GM12873 (cell line): ENCODE measurements at regions not wholly inside any gene's neighbourhood (a gene's known extent, or its start where the extent isn't known, plus 50 kb on each side); places are given as distances from the start of the nearest gene placed in this dataset.

Source experiments
- CTCF ChIP-seq: IDR thresholded peaks from 2 replicates; pipeline ENCODE4 v1.5.1; 2012; ENCODE audit warnings: low read depth, mild to moderate bottlenecking, moderate library complexity, low read length, control low read depth; ENCODE audit not compliant: insufficient read depth; ENCODE audit errors: missing control alignments

DNA sequence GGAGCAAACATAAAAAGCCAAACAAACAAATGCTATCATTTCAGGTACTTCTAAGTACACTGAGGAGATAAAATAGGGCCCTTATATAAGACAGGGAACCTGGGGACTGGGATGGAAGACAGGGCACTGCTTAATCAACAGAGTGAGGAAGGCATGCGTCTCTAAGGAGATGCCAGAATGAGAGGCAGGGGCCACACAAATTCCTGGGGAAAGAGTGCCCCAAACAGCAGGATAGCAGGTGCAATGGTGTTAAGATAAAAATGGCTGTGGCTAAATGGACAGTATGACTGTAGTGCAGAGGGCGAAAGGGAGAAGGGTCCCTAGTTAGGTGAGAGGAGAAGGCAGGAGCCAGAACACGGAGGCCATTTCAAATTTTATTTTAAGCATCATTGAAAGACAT, 113.9 kb downstream of the ZBTB18 start:
- no peak for TF ChIP-seq CTCF

- TF ChIP-seq CTCF: no peak
Measured at GRCh38 chr1:244165701-244166100, 114.6 kb downstream of the ZBTB18 start.

GRCh38 chr1:244171241-244171985, 120.3 kb downstream of the ZBTB18 start:
- TF ChIP-seq CTCF: no peak

GRCh38 chr1:244173240-244173639, 122.2 kb downstream of the ZBTB18 start:
- TF ChIP-seq CTCF: no peak

DNA sequence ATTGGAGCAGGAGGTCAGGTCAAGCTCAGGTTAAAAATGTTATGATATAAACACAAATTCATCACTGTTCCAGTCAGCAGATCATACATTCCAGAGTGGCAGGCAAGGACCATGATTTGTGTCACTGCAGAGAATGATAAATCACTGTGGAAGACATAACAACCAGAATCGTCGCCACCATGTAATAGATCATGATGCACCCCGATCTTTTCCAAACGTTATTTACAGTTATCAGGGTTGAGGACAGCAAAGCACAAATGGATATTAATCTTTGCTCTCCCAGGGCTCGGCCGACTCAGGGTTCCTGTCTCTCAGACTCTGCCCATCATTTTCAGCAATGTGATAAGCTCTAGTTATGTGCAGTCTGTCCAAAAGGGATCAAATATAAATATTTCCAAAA, 122.7 kb downstream of the ZBTB18 start:
- no peak for TF ChIP-seq CTCF

GRCh38 chr1:244174922-244175521, 123.9 kb downstream of the ZBTB18 start:
- no peak for TF ChIP-seq CTCF

DNA sequence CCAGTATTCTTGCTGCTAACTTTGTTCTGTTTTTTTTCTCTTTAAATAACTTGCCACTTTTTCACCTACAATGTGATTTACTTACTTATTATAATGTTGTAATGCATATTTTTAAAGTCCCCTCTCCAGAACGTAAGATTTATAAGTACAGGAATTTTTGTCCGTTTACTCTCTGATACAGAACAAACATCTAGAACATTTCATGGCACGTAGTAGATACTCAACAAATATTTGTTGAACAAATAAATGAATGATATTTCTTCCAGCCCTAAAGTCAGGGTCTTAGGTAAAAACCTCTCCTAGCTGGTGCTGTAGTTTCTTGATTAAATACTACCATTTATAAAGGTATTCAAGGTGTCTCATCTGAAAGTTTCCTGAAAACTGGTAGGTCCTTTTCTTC, 125.1 kb downstream of the ZBTB18 start:
- TF ChIP-seq CTCF: no peak
